Keratinocyte (primary cell): ENCODE measurements at regions not wholly inside any gene's neighbourhood (a gene's known extent, or its start where the extent isn't known, plus 50 kb on each side); places are given as distances from the start of the nearest gene placed in this dataset.

Source experiments
- DNase-seq: peaks from one replicate; pipeline ENCODE4 v3.0.0-alpha.2; 2011; ENCODE audit warnings: low read depth, missing footprints, low spot score
- FAIRE-seq: peaks from 2 replicates; lab custom pipeline; 2011; peaks lifted over from hg19 to GRCh38; lab: Jason Lieb, UNC
- H2AFZ ChIP-seq: 2 replicates; pipeline ENCODE4 v1.6.0; 2012; ENCODE audit warnings: low read length, control low read depth, inconsistent platforms; ENCODE audit not compliant: control insufficient read depth
- H3K27ac ChIP-seq: 2 replicates; pipeline ENCODE4 v1.5.1; 2011; ENCODE audit warnings: low read length; ENCODE audit not compliant: control insufficient read depth, insufficient read depth
- H3K27me3 ChIP-seq: 3 replicates; pipeline ENCODE4 v1.6.0; 2011; ENCODE audit warnings: low read length; ENCODE audit not compliant: control insufficient read depth, insufficient read depth; ENCODE audit errors: extremely low read depth
- H3K36me3 ChIP-seq, 2 experiments: 2 replicates in 1 of 2; 3 replicates in 1 of 2; pipeline ENCODE4 v1.5.1; 2011; ENCODE audit warnings: low read length in 2 of 2, mild to moderate bottlenecking in 1 of 2; ENCODE audit not compliant: control insufficient read depth in 2 of 2, insufficient read depth in 2 of 2; ENCODE audit errors: extremely low read depth in 1 of 2
- H3K4me1 ChIP-seq: 3 replicates; pipeline ENCODE4 v1.5.1; 2011; ENCODE audit warnings: low read length; ENCODE audit not compliant: control insufficient read depth, insufficient read depth; ENCODE audit errors: extremely low read depth
- H3K4me2 ChIP-seq: 3 replicates; pipeline ENCODE4 v1.6.0; 2011; ENCODE audit warnings: low read depth, low read length; ENCODE audit not compliant: control insufficient read depth, insufficient read depth; ENCODE audit errors: extremely low read depth
- H3K4me3 ChIP-seq, 3 experiments: fragments of 200-600 bp in 1 of 3; sonication (generic) in 1 of 3; 2 replicates in 2 of 3; 3 replicates in 1 of 3; pipeline ENCODE4 v1.5.1; 2011 to 2016; ENCODE audit warnings: low read length in 3 of 3, mild to moderate bottlenecking in 3 of 3, control low read depth in 2 of 3, inconsistent platforms in 1 of 3, low read depth in 1 of 3, mixed read lengths in 1 of 3, mixed run types in 1 of 3, moderate library complexity in 1 of 3; ENCODE audit not compliant: control insufficient read depth in 2 of 3, insufficient read depth in 2 of 3; ENCODE audit errors: extremely low read depth in 1 of 3
- H3K79me2 ChIP-seq: 2 replicates; pipeline ENCODE4 v1.6.0; 2012; ENCODE audit warnings: low read length; ENCODE audit not compliant: control insufficient read depth, insufficient read depth
- H3K9ac ChIP-seq: 3 replicates; pipeline ENCODE4 v1.6.0; 2011; ENCODE audit warnings: low read length; ENCODE audit not compliant: control insufficient read depth, insufficient read depth; ENCODE audit errors: extremely low read depth
- H3K9me1 ChIP-seq: 3 replicates; pipeline ENCODE4 v1.6.0; 2011; ENCODE audit warnings: low read length; ENCODE audit not compliant: control insufficient read depth, insufficient read depth; ENCODE audit errors: extremely low read depth
- H3K9me3 ChIP-seq: 2 replicates; pipeline ENCODE4 v1.5.1; 2012; ENCODE audit warnings: low read depth, low read length; ENCODE audit not compliant: control insufficient read depth
- H4K20me1 ChIP-seq: 3 replicates; pipeline ENCODE4 v1.6.0; 2011; ENCODE audit warnings: low read length; ENCODE audit not compliant: control insufficient read depth, insufficient read depth; ENCODE audit errors: extremely low read depth
- EZH2 ChIP-seq: IDR thresholded peaks from one replicate; pipeline ENCODE4 v1.6.1; 2012; ENCODE audit warnings: inconsistent platforms, mild to moderate bottlenecking, low read length, moderate library complexity
- dilution Hi-C: fragments of 300-500 bp; cut with MboI; formaldehyde crosslinking; loops from one replicate; pipeline ENCODE4 v1.7.0; 2020; ENCODE audit warnings: low sequenced_read_pairs; ENCODE audit not compliant: extremely low pct_ligation_motif_present
- TF ChIP-seq, protein P1 (sequence below), 3 experiments: IDR thresholded peaks in 1 of 3; conservative IDR thresholded peaks in 1 of 3; optimal IDR thresholded peaks in 1 of 3; 2 replicates in 2 of 3; 3 replicates in 1 of 3; pipeline versions ENCODE3 to v1.5.1; 2011; ENCODE audit warnings: low read length in 3 of 3, mild to moderate bottlenecking in 3 of 3, moderate library complexity in 2 of 3, control low read depth in 1 of 3, inconsistent platforms in 1 of 3; ENCODE audit not compliant: insufficient read depth in 2 of 3; ENCODE audit errors: extremely low read depth in 1 of 3

DNA sequence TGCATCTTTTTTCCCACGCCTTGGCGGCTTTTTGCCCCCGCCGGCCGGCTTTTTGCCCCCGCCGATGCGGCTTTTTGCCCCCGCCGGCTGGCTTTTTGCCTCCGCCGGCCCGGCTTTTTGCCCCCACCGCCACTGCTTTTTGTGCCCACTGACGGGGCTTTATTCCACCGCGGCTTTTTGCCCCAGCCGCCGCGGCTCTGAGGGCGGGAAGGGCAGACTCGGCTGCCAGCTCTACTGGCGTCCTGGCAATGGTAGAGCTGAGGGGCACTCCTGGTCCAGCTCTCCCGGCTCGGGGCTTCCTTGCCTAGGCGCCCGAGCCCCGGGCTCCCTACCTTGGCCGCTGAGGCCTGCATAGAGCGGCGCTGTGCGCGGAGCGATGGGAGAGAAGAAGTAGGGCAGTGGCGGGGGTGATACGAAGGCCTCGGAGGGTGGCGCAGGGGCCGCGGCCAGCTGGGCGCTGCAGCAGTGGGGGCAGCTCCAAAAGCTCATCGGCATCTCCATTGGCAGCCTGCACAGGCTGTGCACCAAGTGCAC is 591.4 kb downstream of the TP53TG3F start:
- Histone ChIP-seq H3K9me3 (peaks cover 2% of the 10 kb centered on the region), H3K4me2 (no peak overlapping the region), H2AFZ (no peak overlapping the region), H3K4me1 (no peaks in the 10 kb centered on the region), H3K79me2 (no peaks in the 10 kb centered on the region), H3K9ac (no peak overlapping the region), H3K27me3 (no peaks in the 10 kb centered on the region), H3K4me3 (no peak overlapping the region), H3K27ac (no peak overlapping the region), H3K36me3 (no peaks in the 10 kb centered on the region), H3K9me1 (no peaks in the 10 kb centered on the region), H4K20me1 (no peaks in the 10 kb centered on the region)
- dilution Hi-C loops: no loop called here
- DNase-seq (no peak), FAIRE-seq (no peak)
- TF ChIP-seq EZH2: no peak
- TF ChIP-seq, protein P1, sequence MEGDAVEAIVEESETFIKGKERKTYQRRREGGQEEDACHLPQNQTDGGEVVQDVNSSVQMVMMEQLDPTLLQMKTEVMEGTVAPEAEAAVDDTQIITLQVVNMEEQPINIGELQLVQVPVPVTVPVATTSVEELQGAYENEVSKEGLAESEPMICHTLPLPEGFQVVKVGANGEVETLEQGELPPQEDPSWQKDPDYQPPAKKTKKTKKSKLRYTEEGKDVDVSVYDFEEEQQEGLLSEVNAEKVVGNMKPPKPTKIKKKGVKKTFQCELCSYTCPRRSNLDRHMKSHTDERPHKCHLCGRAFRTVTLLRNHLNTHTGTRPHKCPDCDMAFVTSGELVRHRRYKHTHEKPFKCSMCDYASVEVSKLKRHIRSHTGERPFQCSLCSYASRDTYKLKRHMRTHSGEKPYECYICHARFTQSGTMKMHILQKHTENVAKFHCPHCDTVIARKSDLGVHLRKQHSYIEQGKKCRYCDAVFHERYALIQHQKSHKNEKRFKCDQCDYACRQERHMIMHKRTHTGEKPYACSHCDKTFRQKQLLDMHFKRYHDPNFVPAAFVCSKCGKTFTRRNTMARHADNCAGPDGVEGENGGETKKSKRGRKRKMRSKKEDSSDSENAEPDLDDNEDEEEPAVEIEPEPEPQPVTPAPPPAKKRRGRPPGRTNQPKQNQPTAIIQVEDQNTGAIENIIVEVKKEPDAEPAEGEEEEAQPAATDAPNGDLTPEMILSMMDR (optimal IDR thresholded peaks at IDR 0.05 in 1 of 3, IDR thresholded peaks at IDR 0.05 in 1 of 3, conservative IDR thresholded peaks at IDR 0.05 in 1 of 3; ENCODE audit: extremely low read depth in 1 of 3, insufficient read depth in 2 of 3, low read length in 3 of 3): no peak

DNA sequence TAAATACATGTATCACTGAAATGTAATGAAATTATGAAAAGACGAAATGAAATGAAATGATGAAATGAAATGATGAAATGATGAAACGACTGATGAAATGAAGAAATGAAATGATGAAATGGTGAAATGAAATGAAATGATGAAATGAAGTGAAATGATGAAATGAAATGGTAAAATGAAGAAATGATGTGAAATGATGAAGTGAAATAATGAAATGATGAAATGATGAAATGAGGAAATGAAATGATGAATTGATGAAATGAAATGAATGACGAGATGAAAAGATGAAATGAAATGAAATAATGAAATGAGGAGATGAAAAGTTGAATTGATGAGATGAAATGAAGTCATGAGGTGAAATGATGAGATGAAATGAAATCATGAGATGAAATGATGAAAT is 594.7 kb downstream of the TP53TG3F start:
- no peak for FAIRE-seq

More for the DNA sequence above, 594.7 kb downstream of the TP53TG3F start:
- H3K27ac ChIP-seq: no peak overlapping the region
- H3K4me2 ChIP-seq: no peak overlapping the region
- H3K9ac ChIP-seq: no peak overlapping the region
- H3K36me3 ChIP-seq: no peaks in the 10 kb centered on the region
- no peak overlapping the region for H2AFZ ChIP-seq
- TF ChIP-seq, protein P1 (optimal IDR thresholded peaks at IDR 0.05 in 1 of 3, IDR thresholded peaks at IDR 0.05 in 1 of 3, conservative IDR thresholded peaks at IDR 0.05 in 1 of 3; ENCODE audit: extremely low read depth in 1 of 3, insufficient read depth in 2 of 3, low read length in 3 of 3): no peak
- TF ChIP-seq EZH2: no peak
- H4K20me1 ChIP-seq: no peaks in the 10 kb centered on the region
- H3K79me2 ChIP-seq: no peaks in the 10 kb centered on the region
- no peaks in the 10 kb centered on the region for H3K9me1 ChIP-seq
- no peaks in the 10 kb centered on the region for H3K27me3 ChIP-seq
- DNase-seq: no peak
- no peaks in the 10 kb centered on the region for H3K4me1 ChIP-seq
- H3K4me3 ChIP-seq: no peak overlapping the region
- dilution Hi-C loops: no loop called here
- H3K9me3 ChIP-seq: peaks cover 2% of the 10 kb centered on the region
